OCI-LY7 (cell line): ENCODE measurements at regions not wholly inside any gene's neighbourhood (a gene's known extent, or its start where the extent isn't known, plus 50 kb on each side); places are given as distances from the start of the nearest gene placed in this dataset.

Source experiments
- CTCF ChIP-seq: fragments of 200-600 bp; sonication (generic); conservative IDR thresholded peaks from 2 replicates; pipeline ENCODE4 v1.5.1; 2014; ENCODE audit warnings: mild to moderate bottlenecking, antibody characterized with exemption, low read length, moderate library complexity, mixed read lengths
- EZH2phosphoT487 ChIP-seq: fragments of 200-600 bp; sonication (generic); IDR thresholded peaks from 2 replicates; pipeline ENCODE4 v1.6.1; 2018; ENCODE audit warnings: low read depth, borderline replicate concordance, mild to moderate bottlenecking, mixed run types, antibody characterized with exemption, low read length, moderate library complexity, mixed read lengths

- TF ChIP-seq CTCF (no peak), EZH2phosphoT487 (no peak)
These were observed 87.7 kb downstream of the DLL1 start for GRCh38 chr6:170203212-170203611.
